GM21360 (cell line): ENCODE measurements at regions not wholly inside any gene's neighbourhood (a gene's known extent, or its start where the extent isn't known, plus 50 kb on each side); places are given as distances from the start of the nearest gene placed in this dataset.
"Not testable (repeated sequence)": the region's sequence is repeated elsewhere in the genome, so short reads cannot be mapped to it uniquely, and the experiment has no call there.

Source experiments
- ATAC-seq: cut with Tn5 transposase; IDR thresholded peaks from one replicate; pipeline ENCODE4 v1.9.1; 2021; ENCODE audit warnings: mild to moderate bottlenecking, moderate library complexity; ENCODE audit not compliant: unreplicated experiment

DNA sequence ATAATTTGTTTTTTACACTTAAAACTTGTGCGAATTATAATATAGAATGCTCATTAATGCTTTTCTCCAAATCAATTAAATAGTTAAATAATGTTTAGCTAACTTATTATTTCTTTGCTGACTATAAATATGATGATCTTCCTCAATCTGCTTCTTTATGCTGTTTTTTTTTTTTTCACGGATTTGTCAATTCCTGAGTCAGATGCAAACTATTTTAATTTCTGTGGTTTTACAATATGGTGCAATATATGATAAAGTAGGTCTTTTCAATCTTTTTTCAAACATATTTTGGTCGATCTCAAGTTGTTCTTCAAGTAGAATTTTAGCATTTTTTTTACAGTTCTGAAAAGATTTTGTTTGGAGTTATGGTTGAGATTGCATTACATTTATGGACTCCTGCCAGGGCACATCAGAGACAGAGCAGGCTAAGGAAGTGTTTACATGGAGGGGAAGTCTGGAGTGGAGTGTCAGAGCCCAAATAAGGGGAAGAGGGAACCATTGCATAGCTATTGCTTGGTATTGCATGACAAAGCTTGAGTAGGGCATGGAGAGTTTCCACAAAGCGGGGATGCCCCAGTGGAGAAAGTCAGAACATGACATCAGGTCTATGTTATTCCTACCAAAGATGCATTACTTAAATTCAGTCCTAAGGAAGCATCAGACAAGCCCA is 204.4 kb downstream of the OTUD1 start:
- ATAC-seq, result no peak

GRCh38 chr10:23648618-23649017 is 209.7 kb downstream of the OTUD1 start:
- no peak for ATAC-seq

- ATAC-seq, result no peak
These were observed 217.9 kb downstream of the OTUD1 start for GRCh38 chr10:23656735-23657134.

DNA sequence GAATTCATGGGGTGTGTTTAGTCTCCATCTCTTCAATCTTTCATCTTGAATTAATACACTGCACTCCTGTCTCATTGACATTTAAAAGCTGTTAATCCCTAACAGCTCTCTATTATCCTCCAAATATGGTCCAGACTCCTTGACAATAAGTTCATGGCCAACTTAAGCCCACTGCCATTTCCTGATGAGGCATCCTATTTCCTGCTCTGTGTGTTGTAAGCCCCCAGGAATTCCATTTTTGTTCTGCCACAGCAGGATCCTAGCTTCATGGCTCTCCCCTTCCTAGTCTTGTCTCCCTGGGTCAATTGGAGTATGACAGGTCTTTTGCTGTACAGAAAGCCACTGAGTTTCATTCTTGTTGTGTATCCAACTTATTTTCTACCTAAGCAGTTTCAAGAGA is 218.8 kb downstream of the OTUD1 start:
- no peak for ATAC-seq

GRCh38 chr10:23671866-23672265 is 233.0 kb downstream of the OTUD1 start:
- ATAC-seq, result not testable (repeated sequence)

DNA sequence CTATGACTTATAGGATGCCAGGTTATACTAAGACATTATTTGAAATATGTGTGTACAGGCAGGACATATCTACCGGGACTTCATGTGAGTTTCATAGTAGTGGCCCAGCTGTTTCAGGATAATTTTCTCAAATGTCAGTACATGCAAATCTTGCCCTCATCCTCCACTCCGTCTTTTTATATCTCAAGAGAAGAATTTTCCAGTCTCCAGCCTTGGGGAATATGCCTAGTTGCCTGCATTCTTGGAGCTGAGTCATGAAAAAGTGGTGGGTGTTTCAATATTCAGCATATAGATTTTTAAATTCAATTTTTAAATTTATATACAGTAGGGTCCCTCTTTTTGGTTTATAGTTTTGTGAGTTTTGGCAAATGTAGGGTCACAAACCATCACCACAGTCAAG is 236.7 kb downstream of the OTUD1 start:
- ATAC-seq, result no peak

- ATAC-seq, result no peak
These were observed 237.4 kb downstream of the OTUD1 start for GRCh38 chr10:23676296-23676695.

GRCh38 chr10:23686722-23687121 is 247.8 kb downstream of the OTUD1 start:
- ATAC-seq, result no peak

- no peak for ATAC-seq
These were observed 253.9 kb downstream of the OTUD1 start for GRCh38 chr10:23692736-23693135.

DNA sequence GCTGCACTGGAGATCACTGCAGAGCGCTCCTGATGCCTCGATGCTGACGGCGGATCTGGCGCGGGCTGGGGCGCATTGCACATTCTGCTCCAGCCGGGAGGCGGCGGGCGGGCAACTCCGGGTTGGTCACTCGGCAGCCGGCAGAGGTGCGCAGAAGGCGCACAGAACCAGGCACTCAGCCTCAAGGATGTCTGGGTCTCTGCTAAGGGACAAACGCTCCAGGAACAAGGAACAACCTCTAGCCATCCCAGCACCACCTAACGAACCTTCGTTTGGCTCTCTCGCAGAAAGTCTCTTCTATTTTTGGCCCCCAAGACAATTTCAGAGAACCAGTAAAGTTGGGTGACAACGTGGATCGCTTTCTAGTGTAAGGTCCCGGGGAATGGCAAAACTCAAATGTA is 254.6 kb downstream of the OTUD1 start:
- ATAC-seq, result no peak

DNA sequence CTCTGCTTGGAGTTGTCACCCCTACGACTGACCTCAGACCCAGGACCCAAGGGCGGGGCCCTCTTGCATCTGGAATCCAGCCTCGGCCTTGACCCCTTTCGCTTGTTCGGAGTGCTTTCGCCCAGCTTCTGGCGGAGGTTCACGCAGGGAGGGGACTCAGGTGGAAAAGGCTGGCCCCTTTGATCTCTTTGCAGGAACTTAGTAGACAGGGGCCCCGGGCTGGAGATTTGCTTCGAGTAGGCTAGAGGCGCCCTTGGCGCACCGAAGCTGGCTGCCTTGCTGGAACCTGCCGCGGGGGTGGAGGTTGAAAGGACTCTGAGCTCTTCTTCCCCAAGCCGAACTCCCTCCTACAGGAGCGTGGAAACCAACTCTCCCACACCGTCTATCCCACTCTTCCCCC is 255.1 kb downstream of the OTUD1 start:
- ATAC-seq, result no peak

GRCh38 chr10:23694446-23694920 is 255.6 kb downstream of the OTUD1 start:
- no peak for ATAC-seq

DNA sequence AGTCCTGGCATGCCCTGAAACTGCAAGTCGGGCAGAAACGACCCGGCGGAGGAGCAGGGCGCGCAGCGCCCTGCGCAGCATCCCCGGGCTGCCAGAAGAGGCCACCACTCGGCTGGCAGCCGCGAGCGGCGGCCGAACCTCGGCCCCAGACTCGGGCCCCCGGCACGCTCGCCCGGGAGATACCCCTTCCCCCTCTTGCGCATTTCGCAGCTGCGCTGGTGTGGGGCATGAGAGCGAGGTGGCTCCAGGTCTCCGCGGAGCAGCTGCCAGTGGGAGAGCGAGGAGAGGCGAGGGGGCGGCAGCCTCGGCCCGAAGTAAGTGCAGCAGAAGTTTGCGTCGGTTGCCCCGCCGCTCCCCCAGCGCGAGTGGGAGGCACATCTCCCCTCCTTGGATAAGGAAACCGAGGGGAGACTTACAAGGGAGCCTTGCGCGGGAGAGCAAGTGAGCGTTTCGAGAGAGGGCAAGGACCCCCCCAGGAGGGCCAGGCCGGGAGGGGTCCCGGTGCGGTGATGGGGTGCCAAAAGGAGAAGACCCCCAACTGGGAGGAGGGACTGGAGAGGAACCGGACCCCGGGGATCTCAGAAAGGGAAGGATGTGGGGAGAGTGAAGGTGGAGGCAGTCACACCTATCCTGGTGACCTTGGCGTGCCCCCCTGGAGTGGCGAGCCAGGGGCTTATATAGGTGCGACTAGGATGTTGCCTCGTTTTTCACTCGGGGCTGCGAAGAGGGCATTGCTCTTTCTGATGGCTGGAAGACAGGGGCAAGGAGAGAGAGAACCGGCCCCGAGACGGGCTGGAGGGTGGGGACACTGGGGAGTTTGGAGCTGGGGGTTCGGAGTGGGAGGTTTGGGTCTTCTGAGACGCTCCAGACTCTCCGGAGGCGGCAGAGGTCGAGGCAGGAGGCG is 256.3 kb downstream of the OTUD1 start:
- no peak for ATAC-seq

GRCh38 chr10:23695825-23696420 is 257.0 kb downstream of the OTUD1 start:
- ATAC-seq, result no peak

- ATAC-seq, result no peak
These were observed 257.6 kb downstream of the OTUD1 start for GRCh38 chr10:23696476-23696875.

GRCh38 chr10:23702977-23703414 is 264.1 kb downstream of the OTUD1 start:
- peak; percentile 95 for ATAC-seq

DNA sequence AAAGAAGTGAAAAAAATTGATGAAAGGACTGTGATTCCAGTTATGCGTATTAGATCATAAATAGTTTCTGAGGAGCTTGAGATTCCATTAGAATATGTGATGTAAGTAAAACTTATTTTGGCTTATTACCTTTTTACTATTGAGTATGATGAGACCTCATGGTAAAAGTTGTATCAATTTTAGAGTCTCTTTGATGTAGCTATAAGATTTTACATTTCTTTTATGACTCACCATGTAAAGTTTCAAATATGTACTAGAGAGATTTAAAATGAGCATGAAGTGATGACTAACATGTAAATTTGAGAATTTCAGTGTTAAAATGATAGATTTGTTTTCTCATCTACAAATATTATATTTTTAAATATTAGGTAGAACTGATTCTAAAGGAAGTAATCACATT is 276.5 kb downstream of the OTUD1 start:
- ATAC-seq, result no peak

GRCh38 chr10:23717913-23718312 is 279.0 kb downstream of the OTUD1 start:
- no peak for ATAC-seq

- no peak for ATAC-seq
These were observed 280.1 kb downstream of the OTUD1 start for GRCh38 chr10:23718946-23719345.

DNA sequence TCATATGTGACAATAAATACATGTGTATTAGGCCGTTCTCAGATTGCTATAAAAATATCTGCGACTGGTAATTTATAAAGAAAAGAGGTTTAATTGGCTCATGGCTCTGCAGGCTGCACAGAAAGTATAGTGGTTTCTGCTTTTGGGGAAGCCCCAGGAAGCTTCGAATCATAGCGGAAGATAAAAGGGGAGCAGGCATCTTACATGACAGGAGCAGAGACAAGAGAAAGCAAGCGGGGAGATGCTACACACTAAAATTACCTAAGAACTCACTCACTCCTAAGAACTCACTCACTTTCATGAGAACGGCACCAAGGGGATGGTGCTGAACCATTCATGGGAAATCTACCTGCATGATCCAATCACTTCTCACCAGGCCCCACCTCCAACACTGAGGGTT is 284.9 kb downstream of the OTUD1 start:
- ATAC-seq, result no peak

- ATAC-seq, result no peak
These were observed 286.7 kb downstream of the OTUD1 start for GRCh38 chr10:23725548-23725947.

- peak; percentile 99 for ATAC-seq
These were observed 303.5 kb downstream of the OTUD1 start for GRCh38 chr10:23742368-23742767.
